Astrocyte of the spinal cord (primary cell): ENCODE measurements at regions not wholly inside any gene's neighbourhood (a gene's known extent, or its start where the extent isn't known, plus 50 kb on each side); places are given as distances from the start of the nearest gene placed in this dataset.

ENCODE experiments used
- DNase-seq: peaks from one replicate; pipeline ENCODE4 v3.0.0; 2011; ENCODE audit warnings: low read depth, low spot score
- H3K4me3 ChIP-seq: 2 replicates; pipeline ENCODE4 v1.5.1; 2011; ENCODE audit warnings: low read depth, mild to moderate bottlenecking, low read length, moderate library complexity
- CTCF ChIP-seq: IDR thresholded peaks from 2 replicates; pipeline ENCODE4 v1.5.1; 2012; ENCODE audit warnings: low read depth, mild to moderate bottlenecking, low read length, inconsistent platforms
- in situ Hi-C: cut with HindIII; loops from 2 replicates; pipeline ENCODE4 v1.10.0; 2017; ENCODE audit warnings: low sequenced_read_pairs

GRCh38 chr6:71137973-71138372, 150.6 kb upstream of the OGFRL1 start:
- no peak overlapping the region for H3K4me3 ChIP-seq
- TF ChIP-seq CTCF: no peak
- DNase-seq: no peak
- in situ Hi-C loops: no loop called here

GRCh38 chr6:71138376-71138775, 150.2 kb upstream of the OGFRL1 start:
- peak; percentile 28 for DNase-seq
- no peak for TF ChIP-seq CTCF
- in situ Hi-C loops: no loop called here

GRCh38 chr6:71139249-71139648, 149.4 kb upstream of the OGFRL1 start:
- no peak for TF ChIP-seq CTCF
- in situ Hi-C loops: no loop called here
- peak; percentile 73 for DNase-seq
- H3K4me3 ChIP-seq: no peak overlapping the region

More at GRCh38 chr6:71138376-71138775, 150.2 kb upstream of the OGFRL1 start:
- no peak overlapping the region for H3K4me3 ChIP-seq

GRCh38 chr6:71153755-71154325, 134.8 kb upstream of the OGFRL1 start:
- no peak overlapping the region for H3K4me3 ChIP-seq
- in situ Hi-C loops: no loop called here
- no peak for TF ChIP-seq CTCF
- DNase-seq: no peak

- TF ChIP-seq CTCF: no peak
- in situ Hi-C loops: no loop called here
- no peak for DNase-seq
- H3K4me3 ChIP-seq: no peak overlapping the region
Measured at GRCh38 chr6:71157345-71157744, 131.3 kb upstream of the OGFRL1 start.

GRCh38 chr6:71164890-71165289, 123.7 kb upstream of the OGFRL1 start:
- H3K4me3 ChIP-seq: no peak overlapping the region
- no peak for TF ChIP-seq CTCF
- in situ Hi-C loops: no loop called here
- no peak for DNase-seq

GRCh38 chr6:71168233-71168765, 120.3 kb upstream of the OGFRL1 start:
- no peak for DNase-seq
- H3K4me3 ChIP-seq: no peak overlapping the region
- in situ Hi-C loops: no loop called here
- no peak for TF ChIP-seq CTCF
